ENCODE measurements at regions not wholly inside any gene's neighbourhood (a gene's known extent, or its start where the extent isn't known, plus 50 kb on each side); places are given as distances from the start of the nearest gene placed in this dataset.

- H3K27me3 ChIP-seq (replicated peaks; ENCODE audit: insufficient read depth, low read length) = no peaks in the 10 kb centered on the region
- no peaks in the 10 kb centered on the region for H4K20me1 ChIP-seq (ENCODE audit: insufficient read depth, low read length)
- H3K79me2 ChIP-seq (ENCODE audit: low read length) = no peaks in the 10 kb centered on the region
- TF ChIP-seq EZH2 (optimal IDR thresholded peaks at IDR 0.05; ENCODE audit: low read depth, low read length) = no peak
- TF ChIP-seq CTCF (IDR thresholded peaks at IDR 0.05; ENCODE audit: low read length) = no peak
- TF ChIP-seq EZH2phosphoT487 (IDR thresholded peaks at IDR 0.05; ENCODE audit: low read length) = no peak
- H3K9me2 ChIP-seq (replicated peaks; ENCODE audit: insufficient read depth, low read length) = no peaks in the 10 kb centered on the region
- no peak overlapping the region for H3K4me3 ChIP-seq (ENCODE audit: low read length)
- no peak overlapping the region for H3K4me2 ChIP-seq (ENCODE audit: low read depth, low read length)
- peaks cover 10% of the 10 kb centered on the region for H3F3A ChIP-seq (ENCODE audit: insufficient read depth, low read length)
- no peak overlapping the region for H3K27ac ChIP-seq (ENCODE audit: low read length)
- H3K9ac ChIP-seq (ENCODE audit: low read length) = no peak overlapping the region
- peaks cover 11% of the 10 kb centered on the region for H3K4me1 ChIP-seq (ENCODE audit: low read length)
- H3K36me3 ChIP-seq (replicated peaks; ENCODE audit: insufficient read depth, low read length) = no peaks in the 10 kb centered on the region
- no peak overlapping the region for H2AFZ ChIP-seq (ENCODE audit: low read length)
- no peaks in the 10 kb centered on the region for H3K9me3 ChIP-seq (replicated peaks; ENCODE audit: insufficient read depth, low read length)
- DNase-seq = no peak
Observed at GRCh38 chr6:90374201-90374600, 77.6 kb upstream of the BACH2 start.

GRCh38 chr6:90372885-90373284 lies 76.2 kb upstream of the BACH2 start:
- Histone ChIP-seq H3K9ac (ENCODE audit: low read length) (no peak overlapping the region), H2AFZ (ENCODE audit: low read length) (no peak overlapping the region), H3K9me3 (replicated peaks; ENCODE audit: insufficient read depth, low read length) (no peaks in the 10 kb centered on the region), H4K20me1 (ENCODE audit: insufficient read depth, low read length) (no peaks in the 10 kb centered on the region), H3K4me3 (ENCODE audit: low read length) (no peak overlapping the region), H3K4me2 (ENCODE audit: low read depth, low read length) (no peak overlapping the region), H3K27ac (ENCODE audit: low read length) (no peak overlapping the region), H3F3A (ENCODE audit: insufficient read depth, low read length) (peaks cover 15% of the 10 kb centered on the region), H3K79me2 (ENCODE audit: low read length) (no peaks in the 10 kb centered on the region), H3K27me3 (replicated peaks; ENCODE audit: insufficient read depth, low read length) (no peaks in the 10 kb centered on the region), H3K4me1 (ENCODE audit: low read length) (peaks cover 22% of the 10 kb centered on the region), H3K9me2 (replicated peaks; ENCODE audit: insufficient read depth, low read length) (no peaks in the 10 kb centered on the region), H3K36me3 (replicated peaks; ENCODE audit: insufficient read depth, low read length) (no peaks in the 10 kb centered on the region)
- no peak for DNase-seq
- TF ChIP-seq CTCF (IDR thresholded peaks at IDR 0.05; ENCODE audit: low read length) (no peak), EZH2 (optimal IDR thresholded peaks at IDR 0.05; ENCODE audit: low read depth, low read length) (no peak), EZH2phosphoT487 (IDR thresholded peaks at IDR 0.05; ENCODE audit: low read length) (no peak)

GRCh38 chr6:90372450-90372849 lies 75.8 kb upstream of the BACH2 start:
- Histone ChIP-seq H3K9me3 (replicated peaks; ENCODE audit: insufficient read depth, low read length) (no peaks in the 10 kb centered on the region), H3K4me1 (ENCODE audit: low read length) (peaks cover 22% of the 10 kb centered on the region)

More at GRCh38 chr6:90372450-90372849, 75.8 kb upstream of the BACH2 start:
- Histone ChIP-seq H3K4me3 (ENCODE audit: low read length) (no peak overlapping the region), H3K79me2 (ENCODE audit: low read length) (no peaks in the 10 kb centered on the region), H3K27me3 (replicated peaks; ENCODE audit: insufficient read depth, low read length) (no peaks in the 10 kb centered on the region), H3F3A (ENCODE audit: insufficient read depth, low read length) (peaks cover 15% of the 10 kb centered on the region), H3K36me3 (replicated peaks; ENCODE audit: insufficient read depth, low read length) (no peaks in the 10 kb centered on the region), H3K27ac (ENCODE audit: low read length) (no peak overlapping the region), H3K4me2 (ENCODE audit: low read depth, low read length) (no peak overlapping the region; the same call in 1 of the 2 replicates), H3K9ac (ENCODE audit: low read length) (no peak overlapping the region), H2AFZ (ENCODE audit: low read length) (no peak overlapping the region), H3K9me2 (replicated peaks; ENCODE audit: insufficient read depth, low read length) (no peaks in the 10 kb centered on the region), H4K20me1 (ENCODE audit: insufficient read depth, low read length) (no peaks in the 10 kb centered on the region)
- no peak for DNase-seq
- no peak for TF ChIP-seq EZH2 (optimal IDR thresholded peaks at IDR 0.05; ENCODE audit: low read depth, low read length)
- no peak for TF ChIP-seq EZH2phosphoT487 (IDR thresholded peaks at IDR 0.05; ENCODE audit: low read length)
- no peak for TF ChIP-seq CTCF (IDR thresholded peaks at IDR 0.05; ENCODE audit: low read length)

Measured in MM.1S (cell line).